ENCODE measurements at regions not wholly inside any gene's neighbourhood (a gene's known extent, or its start where the extent isn't known, plus 50 kb on each side); places are given as distances from the start of the nearest gene placed in this dataset.

GRCh38 chr10:5285186-5285585, 79.6 kb upstream of the UCN3 start:
- TF ChIP-seq CTCF (IDR thresholded peaks at IDR 0.05; ENCODE audit: low read depth, low read length), result no peak
- no peak for TF ChIP-seq POLR2A (IDR thresholded peaks at IDR 0.05; ENCODE audit: extremely low read depth, insufficient read length)
- no peak for TF ChIP-seq MYC (IDR thresholded peaks at IDR 0.05; ENCODE audit: low read depth, low read length)
